Fibroblast of skin of left quadriceps (primary cell): ENCODE measurements at regions not wholly inside any gene's neighbourhood (a gene's known extent, or its start where the extent isn't known, plus 50 kb on each side); places are given as distances from the start of the nearest gene placed in this dataset.
"Not testable (repeated sequence)": the region's sequence is repeated elsewhere in the genome, so short reads cannot be mapped to it uniquely, and the experiment has no call there.

Experiments used
- DNase-seq, 2 experiments: peaks; one replicate each; pipeline ENCODE4 v3.0.0-alpha.2; 2013; ENCODE audit warnings: low read depth in 2 of 2

DNA sequence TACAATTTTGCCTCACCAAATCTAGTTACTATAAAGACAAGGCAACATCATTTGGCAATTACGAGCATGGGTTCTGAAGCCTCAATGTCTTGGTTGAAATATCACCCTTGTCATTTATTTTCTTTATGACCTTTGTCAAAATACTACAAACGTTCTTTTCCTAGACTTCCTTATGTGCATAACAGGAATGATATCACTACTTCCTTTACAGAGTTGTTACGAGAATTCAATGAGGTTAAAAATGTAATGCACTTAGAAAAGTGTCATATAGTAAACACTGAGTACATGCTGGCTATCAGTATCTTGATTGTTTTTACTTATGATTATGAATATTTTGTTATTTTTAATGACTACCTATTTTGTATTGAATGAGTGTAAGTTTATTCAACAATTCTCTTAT is 640.9 kb upstream of the CCNG1 start:
- DNase-seq = no peak

DNA sequence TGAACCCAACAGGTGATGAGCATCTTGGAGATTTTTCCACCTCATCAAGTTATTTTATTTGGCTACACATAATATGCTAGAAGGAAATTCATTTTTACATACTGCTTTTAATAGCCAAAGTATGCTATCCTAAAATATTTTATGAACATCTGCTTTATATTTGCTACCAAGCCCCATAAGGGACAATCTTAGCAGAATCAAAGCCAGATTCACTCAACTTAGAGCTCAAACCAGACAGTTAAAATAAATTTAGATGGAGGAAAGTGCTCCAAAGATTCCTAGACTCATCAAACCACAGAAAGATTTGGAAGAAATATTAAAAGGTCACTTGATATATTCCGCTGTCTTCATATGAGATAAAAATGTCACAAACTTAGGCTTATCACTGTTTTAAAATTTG is 637.1 kb upstream of the CCNG1 start:
- no peak for DNase-seq

DNA sequence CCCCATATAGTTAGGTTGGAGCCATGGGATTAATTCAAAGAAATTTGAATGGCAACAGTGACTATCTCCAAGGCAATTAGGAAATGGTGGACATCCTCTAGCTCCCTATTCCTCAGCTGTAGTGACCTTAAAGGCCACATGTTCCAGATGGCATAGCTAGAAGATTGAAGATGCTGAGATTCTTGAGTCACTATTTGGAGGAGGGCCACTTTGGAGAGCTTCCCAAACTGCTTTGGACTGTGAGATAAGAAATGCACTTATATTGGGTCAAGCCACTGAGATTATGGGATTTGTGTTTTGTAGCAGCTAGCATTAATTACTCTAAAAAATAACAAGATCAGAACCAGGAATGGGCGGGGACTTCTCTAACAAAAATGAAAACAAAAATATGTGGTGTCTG is 636.2 kb upstream of the CCNG1 start:
- no peak for DNase-seq

DNA sequence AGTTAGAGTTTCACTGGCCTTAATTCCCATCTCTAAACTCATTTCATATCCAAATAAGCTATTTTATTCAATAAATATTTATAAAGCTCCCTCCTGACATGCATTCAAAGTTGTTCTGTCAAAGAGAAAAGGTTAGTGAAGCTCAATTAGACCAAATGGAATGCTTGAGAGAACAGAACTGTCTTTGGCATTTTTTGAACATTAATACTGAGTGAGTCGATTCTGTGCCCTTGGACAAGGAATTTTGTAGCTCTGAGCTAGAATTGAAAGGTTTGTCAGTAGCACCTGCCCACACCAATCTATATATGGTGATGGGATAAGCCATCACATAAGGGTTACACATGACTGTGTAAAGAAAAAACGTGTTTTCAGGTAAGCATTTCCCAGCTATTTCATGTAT is 631.2 kb upstream of the CCNG1 start:
- DNase-seq = no peak

DNA sequence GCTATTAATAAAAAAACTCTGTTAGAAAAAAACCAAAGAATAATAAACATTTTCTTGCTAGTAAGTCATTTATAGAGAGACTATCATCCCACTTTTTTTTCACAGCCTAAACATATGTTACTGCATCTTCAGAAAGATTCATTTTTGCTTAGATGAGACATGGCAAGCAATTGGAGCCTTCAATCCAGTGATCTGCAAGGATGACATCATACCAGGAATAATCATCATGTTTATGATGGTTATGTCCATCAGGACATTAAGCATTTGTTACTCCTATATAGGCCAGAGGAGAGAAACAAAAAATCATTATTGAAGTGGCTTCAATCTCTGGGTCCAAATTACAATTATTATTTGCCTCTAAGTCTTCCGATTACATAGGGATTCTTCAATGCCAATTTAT is 626.3 kb upstream of the CCNG1 start:
- DNase-seq = no peak

DNA sequence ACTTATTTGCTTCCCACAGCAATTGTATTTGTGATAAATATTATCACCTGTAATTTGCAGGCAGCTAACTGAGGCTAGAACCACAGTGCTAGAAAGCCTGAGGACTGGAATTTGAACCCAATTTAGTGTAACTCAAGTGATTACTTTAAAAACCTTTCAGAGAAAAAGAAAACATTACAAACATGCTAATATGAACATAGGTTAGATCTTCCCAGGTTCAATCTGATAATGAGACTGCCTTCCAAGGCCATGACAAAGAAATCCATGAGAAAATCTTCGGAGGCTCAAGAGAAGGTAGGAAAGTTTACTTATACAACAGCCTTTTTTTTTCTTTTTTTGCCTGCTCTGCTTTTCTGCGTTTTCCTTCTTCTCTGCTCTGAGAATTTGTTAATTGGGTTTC is 620.6 kb upstream of the CCNG1 start:
- no peak for DNase-seq

DNA sequence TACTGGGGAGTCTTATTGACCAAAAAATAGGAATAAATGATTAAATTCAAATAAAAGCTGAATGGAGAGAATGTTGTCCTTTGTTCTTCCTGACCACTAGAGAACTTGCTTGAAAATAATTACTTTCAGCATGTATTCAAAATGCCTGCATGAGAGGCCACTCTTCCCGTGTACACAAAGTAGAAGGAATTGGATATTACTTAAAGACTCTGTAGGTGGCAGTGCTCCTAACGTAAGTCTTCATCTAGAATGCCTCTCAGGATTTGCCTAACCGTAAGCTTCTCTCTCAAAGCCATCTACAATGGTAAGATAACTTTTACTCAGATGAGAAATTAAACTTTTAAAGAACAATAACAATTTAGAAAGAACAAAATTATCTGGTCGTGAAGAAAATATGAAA is 620.0 kb upstream of the CCNG1 start:
- DNase-seq = no peak

DNA sequence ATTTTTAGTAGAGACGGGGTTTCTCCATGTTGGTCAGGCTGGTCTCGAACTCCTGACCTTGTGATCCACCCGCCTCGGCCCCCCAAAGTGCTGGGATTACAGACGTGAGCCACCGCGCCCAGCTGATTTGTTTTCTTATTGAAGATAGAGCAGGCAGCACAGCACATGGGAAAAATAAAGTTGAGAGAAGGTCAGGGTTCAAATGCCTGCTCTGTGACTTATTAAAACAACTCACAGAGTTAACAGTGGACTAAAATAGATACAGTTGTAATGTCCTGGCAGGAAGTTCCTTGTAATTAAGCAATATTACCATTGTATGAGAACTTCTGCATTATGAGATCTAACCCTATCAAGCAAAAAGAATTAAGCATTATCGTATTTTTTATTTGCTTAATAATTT is 615.7 kb upstream of the CCNG1 start:
- not testable (repeated sequence) for DNase-seq

DNA sequence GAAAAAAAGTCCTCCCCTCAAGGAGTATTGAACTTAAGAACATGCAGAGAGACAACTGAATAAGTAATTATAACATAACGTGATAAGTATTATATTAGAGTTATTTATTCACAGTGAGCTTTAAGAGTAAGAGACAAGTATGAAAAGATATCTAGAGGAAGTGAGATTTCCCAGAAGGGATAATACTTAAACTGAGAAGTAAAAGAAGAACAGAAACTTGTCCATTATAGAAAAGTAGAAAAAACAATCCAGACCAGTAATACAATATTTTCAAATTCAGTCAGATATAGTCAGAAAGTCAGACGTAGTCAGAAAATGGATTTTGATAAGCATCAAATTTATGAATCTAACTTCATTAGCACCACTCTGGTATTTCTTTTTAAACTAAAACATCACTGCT is 613.0 kb upstream of the CCNG1 start:
- DNase-seq = no peak

DNA sequence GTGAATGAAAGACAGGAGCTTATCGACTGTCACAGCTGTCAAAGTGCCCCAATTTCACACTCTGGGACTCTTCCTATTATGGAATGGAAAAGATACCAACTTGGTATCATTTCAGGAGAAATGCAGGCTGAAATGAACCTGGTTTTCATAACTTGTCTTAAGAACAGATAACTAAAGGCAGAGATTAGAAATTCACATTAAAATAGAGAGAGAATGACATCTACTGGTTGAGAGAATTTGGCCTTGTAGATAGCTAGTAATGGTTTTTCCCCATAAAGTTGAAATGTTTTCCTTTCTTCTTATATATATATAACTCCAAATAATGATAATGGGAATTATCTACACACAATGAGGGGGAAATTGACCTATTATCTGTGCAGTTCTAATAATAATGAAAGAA is 600.2 kb upstream of the CCNG1 start:
- DNase-seq = no peak

DNA sequence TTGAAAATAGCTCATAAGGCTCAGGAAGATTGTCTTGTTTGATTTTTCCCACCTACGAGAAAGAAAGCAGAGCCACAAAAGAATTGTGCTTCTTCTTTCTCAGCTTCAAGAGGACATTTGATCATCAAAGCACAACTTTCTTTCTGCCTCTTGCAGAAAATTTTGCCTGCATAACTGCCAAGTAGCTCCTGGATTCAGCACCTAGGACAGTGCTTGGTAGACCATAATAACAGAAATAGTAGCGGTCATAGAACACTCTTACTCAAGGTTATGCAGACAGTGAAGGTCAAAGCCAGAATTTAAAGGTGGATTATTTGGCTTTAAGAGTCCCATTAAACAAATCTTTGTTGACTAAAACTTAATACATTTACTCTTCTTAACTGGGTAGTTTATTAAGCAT is 594.7 kb upstream of the CCNG1 start:
- no peak for DNase-seq

DNA sequence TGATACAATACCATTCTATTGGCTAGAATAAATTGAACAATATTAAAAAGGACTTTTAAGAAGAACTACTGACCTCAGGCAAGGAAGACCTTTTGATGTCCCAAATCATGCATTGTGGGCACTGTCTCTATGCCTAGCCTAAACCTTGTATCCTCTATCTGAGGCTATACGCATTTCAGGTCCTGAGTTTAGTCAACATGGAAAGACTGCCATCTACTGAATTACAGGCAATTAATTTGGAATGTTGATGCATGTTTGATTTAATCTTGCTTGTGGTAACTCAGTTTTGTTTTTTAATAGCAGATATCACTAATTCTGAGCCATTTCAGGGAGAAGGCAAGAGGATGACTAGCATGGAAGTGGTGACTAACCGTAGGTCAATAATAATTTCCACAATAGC is 585.3 kb upstream of the CCNG1 start:
- DNase-seq = no peak

DNA sequence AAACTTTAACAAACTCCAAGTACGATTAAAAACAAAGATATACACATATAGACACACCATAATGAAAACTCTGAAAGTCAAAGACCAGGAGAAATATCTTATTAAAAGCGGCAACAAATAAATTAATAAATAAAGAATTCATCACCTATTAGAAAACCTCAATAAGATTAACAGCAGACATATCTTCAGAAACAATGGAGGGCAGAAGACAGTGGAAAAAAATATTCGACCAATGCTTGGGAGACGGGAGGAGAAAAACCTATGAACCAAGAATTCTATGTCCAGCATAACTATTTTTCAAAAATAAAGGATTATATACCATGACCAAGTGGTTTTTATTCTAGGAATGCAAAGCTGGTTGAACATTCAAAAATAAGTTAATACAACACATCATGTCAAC is 578.6 kb upstream of the CCNG1 start:
- no peak for DNase-seq

DNA sequence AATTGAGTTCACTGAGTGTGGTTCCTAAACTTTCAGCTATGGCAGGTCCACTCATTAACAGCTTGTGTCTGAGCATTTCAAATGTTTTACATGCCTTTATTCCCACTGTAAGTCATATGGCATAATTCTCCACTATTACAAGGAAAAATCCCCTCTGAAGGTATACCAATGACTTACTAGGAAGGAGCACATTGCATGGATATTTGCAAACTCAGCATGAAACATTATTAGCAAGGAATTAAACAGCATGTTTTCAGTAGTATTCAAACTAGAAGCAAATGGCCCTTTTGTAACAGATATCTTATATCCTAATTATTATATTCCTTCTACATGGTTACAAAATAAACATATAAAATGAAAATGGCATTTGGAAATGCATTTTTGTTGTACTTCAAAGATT is 566.4 kb upstream of the CCNG1 start:
- no peak for DNase-seq

DNA sequence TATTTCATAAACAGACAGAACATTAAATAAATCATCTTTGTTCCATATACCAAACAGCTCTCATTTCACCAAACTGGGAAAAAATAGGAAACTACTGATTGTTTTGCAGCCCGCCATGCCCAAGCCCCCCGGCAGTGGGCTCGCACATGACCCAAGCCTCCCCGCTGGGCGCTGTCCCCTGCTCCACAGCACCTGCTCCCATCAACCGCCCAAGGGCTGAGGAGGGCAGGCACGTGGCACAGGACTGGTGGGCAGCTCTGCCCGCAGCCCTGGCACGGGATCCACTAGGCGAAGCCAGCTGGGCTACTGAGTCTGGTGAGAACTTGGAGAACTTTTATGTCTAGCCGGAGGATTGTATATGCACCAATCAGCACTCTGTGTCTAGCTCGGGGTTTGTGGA is 554.8 kb upstream of the CCNG1 start:
- DNase-seq = no peak

DNA sequence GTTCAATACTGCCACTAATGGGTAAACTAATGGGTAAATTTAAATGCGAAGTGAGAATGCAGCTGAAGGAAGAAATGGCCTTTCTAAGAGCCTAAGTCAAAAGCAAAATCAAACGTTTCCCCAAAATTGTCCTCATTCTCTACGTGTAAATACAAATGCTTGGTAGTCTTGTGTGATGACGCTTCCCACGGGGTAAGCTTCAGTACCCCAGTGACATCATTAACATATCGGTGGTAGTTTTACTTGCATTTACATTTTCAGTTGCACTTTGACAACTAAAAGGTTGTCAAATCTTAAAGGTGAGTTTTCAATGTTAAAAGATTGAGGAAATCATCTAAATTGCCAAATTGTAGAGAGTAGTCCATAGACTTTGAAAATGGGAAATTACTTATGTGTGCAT is 550.7 kb upstream of the CCNG1 start:
- no peak for DNase-seq

DNA sequence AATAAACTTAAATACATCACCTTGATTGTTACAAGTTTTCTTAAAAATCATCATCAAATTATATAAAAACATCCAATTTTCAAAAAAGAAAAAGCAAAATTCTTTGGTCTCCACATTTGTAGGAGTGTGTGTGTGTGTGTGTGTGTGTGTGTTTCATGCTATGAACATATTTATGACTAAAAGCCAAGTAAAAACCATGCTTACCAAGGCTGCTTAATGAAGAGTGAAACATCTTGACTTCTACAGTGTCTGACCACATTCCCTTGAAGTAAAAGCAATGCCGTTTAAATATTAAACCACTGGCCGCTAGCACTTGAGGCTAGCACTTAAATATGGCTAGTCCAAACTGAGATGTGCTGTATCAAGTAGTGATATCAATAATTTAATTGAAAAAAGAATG is 549.1 kb upstream of the CCNG1 start:
- DNase-seq = no peak

DNA sequence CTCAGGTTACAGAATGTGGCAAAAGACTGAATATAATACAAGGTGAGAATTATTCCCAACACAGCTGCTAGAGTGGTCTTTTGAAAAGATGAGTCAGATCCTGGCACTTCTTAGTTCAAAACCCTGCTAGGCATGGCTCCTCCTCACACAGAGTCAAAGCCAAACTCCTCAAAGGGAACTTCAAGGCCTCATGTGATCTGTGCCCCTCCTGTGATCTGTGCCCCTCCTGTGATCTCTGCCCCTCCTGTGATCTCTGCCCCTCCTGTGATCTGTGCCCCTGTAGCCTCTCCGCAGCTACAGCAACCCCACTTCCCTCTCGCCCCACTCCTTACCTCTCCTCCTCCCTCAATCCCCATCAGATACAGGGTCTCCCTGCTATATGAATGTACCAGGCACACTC is 525.5 kb upstream of the CCNG1 start:
- no peak for DNase-seq

DNA sequence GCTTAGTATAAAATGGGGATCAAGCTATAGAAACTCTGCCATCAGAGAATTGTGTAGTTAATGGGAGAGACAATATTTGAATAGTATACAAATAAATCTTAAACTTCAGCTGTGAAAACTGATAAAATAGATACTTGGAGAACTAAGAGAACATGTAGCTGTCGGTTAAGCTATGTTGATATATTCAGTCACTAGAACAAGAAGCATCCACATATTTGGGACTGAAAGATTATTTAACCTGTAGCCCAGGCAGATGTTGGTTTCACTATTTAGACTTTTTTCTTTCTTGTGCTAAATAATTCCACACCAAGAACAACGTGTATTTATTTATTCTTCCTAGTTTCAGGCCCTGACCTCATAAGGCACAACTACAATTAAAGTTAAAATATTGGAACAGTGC is 521.0 kb upstream of the CCNG1 start:
- DNase-seq = no peak

DNA sequence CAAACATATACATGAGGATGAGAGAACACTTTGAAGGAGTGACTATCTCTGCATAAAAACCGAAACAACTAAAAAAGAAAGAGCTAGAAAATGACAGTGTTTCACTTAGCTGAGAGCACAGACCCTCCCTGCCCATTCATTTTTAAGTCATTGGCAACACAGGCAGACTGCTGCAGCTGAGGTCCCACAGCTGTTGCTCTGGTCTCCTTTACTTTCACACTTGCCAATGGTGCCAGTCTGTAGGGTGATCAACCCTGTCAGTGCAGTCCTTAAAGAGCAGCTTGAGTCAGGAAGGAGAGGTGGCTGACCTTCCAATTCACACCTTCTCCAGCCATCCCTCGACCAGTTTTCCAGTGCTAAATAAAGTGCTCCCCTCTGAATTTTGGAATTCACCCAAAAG is 508.3 kb upstream of the CCNG1 start:
- DNase-seq = no peak

DNA sequence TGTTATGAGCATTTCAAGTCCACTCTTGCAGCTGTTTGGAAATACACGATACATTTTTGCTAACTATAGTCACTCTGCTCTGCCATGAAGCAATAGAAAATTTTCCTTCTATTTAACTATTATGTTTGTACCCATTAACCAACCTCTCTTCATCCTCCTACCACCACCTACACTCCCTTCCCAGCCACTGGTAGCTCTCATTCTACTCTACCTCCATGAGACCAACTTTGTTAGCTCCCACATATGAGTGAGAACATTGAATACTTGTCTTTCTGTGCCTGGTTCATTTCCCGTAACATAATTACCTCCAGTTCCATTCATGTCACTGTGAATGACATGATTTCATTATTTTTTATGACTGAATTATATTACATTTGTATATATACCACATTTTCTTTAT is 505.9 kb upstream of the CCNG1 start:
- no peak for DNase-seq

DNA sequence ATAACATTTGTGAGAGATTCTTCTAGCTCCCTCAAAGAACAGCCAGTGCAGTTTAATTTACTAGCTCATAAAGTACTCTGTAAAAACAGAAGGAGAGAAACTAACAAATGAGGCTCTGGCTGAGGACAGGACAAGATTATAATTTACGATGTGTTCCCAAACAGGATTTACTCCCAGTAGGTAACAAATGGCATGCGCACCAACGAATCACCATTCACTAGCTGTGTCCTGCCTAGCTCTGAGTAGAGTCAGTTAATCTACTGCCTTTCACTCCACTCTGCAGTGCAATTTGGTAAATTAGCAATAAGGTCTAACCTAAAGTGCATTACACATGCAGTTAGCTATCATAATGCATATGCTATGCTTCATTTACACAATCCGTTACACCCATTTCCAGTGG is 497.4 kb upstream of the CCNG1 start:
- DNase-seq = no peak

DNA sequence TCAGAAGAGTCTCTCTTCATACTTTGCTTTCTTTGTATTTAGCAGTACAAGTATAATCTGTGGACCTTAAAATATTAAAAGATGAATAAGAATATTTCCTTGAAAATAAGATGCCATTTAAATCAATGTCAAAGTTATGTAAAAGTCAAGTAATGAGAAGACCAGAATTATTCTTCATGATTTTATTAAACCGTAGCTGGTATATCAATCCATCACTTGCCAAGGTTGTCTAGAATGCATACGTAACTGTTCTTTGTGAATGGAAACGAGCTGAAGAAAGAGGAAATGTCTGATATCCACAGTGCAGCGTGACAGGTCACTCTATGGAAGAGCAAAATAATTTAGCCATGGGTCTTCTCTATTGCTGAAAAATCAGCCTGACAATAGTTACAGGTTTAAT is 488.7 kb upstream of the CCNG1 start:
- no peak for DNase-seq

DNA sequence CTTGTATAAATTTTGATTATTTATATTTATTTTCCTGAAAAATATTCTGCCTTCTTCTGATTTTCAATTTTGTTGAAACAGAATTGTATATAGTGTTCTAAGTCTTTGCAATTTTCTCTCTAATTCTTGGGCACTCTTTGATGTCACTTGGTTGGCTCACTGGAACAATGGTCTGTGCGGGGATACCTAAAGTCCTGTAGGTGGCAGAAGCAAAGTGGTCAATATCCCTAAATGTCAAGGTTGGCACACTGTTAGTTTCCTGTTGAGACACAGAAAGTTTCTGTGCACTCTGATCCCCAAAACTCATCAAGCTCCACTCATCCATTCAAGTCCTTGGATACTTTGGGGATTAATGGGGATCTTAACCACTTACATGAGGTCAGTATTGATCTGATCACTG is 480.8 kb upstream of the CCNG1 start:
- no peak for DNase-seq

DNA sequence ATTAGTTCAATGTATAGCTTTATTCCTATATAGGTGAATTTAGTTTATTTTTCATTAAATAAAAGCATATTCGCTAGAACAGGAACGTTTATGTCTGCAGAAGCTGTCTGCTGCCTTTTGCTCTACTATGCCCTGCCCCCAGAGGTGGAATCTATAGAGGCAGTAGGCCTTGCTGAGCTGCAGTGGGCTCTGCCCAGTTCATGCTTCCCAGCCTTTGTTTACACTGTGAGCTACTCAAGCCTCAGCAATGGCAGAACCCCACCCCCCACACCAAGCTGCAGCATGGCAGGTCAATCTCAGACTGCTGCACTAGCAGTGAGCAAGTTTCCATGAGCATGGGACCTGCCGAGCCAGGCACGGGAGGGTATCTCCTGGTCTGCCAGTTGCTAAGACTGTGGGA is 473.3 kb upstream of the CCNG1 start:
- DNase-seq = not testable (repeated sequence)
